ENCODE measurements at regions not wholly inside any gene's neighbourhood (a gene's known extent, or its start where the extent isn't known, plus 50 kb on each side); places are given as distances from the start of the nearest gene placed in this dataset.

DNA sequence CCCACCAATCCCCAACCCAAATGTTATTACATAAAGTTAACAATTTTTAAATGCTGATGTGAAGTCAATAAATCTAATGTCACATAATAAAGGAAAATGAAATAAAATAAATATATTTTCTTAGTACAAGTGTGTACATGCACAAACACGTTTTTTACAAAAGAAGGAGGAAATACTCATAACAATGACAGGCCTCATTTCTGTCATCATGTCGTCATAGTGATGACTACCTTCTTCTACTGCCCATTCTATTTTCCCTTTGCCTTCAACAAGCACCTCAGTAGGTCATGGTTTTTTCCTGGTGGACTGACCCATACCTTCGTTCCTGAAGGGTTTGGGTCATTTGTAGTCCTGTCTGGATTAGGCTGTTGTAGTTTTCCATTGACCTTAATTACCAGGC lies 185.3 kb upstream of the IPO5 start:
- TF ChIP-seq CTCF (conservative IDR thresholded peaks at IDR 0.05 in 1 of 2, IDR thresholded peaks at IDR 0.05 in 1 of 2; ENCODE audit: extremely low read depth in 1 of 2, insufficient read depth in 1 of 2, low read depth in 1 of 2, low read length in 2 of 2), result no peak
- no peak for TF ChIP-seq EZH2 (IDR thresholded peaks at IDR 0.05; ENCODE audit: borderline replicate concordance, low read length)
